CD4-positive, alpha-beta T cell treated with Interleukin-6 for 4 hours (primary cell): ENCODE measurements at regions not wholly inside any gene's neighbourhood (a gene's known extent, or its start where the extent isn't known, plus 50 kb on each side); places are given as distances from the start of the nearest gene placed in this dataset.
"Not testable (repeated sequence)": the region's sequence is repeated elsewhere in the genome, so short reads cannot be mapped to it uniquely, and the experiment has no call there.

ENCODE experiments used
- DNase-seq: peaks from one replicate; pipeline ENCODE4 v3.0.0-alpha.2; 2020; ENCODE audit warnings: mixed read lengths

GRCh38 chr15:22519213-22519612 lies 60.5 kb downstream of the GOLGA6L22 start:
- DNase-seq: not testable (repeated sequence)

DNA sequence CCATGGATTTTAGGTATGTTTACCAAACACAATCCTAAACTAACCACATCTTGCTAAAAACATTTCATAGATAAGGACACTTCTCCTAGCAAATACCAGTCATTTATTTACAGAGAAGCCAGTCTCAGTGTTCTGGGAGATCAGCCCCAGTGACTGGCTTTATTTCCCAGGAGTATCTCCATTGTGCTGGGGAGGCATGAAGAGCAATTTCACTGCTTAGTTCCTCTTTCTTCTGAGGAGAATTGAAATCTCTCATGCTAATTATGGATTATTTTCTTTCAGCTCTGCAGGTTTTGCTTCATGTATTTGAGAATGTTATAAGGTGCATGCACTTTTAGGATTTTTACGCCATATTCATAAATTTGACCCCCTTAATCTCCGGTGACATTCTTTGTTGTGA lies 67.8 kb downstream of the GOLGA6L22 start:
- not testable (repeated sequence) for DNase-seq

DNA sequence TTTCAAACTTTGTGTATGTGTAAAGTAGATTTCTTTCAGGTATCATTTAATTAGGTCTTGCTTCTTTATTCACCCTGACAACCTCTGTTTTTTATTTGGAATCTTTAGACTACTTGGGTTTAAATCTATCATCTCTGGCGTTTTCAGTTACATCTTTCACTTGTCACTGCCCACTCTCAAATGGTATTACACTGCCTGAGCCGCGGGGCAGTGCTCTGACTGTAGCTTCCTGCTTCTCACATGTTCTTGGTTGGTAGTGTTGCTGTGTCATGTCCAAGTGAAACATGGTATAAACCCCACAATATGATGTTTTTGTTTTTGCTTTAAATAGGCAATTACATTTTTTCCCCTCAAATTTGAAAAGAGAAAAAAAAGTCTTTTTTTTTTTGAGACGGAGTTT lies 68.3 kb downstream of the GOLGA6L22 start:
- not testable (repeated sequence) for DNase-seq

GRCh38 chr15:22529200-22529599 lies 70.5 kb downstream of the GOLGA6L22 start:
- DNase-seq: not testable (repeated sequence)

DNA sequence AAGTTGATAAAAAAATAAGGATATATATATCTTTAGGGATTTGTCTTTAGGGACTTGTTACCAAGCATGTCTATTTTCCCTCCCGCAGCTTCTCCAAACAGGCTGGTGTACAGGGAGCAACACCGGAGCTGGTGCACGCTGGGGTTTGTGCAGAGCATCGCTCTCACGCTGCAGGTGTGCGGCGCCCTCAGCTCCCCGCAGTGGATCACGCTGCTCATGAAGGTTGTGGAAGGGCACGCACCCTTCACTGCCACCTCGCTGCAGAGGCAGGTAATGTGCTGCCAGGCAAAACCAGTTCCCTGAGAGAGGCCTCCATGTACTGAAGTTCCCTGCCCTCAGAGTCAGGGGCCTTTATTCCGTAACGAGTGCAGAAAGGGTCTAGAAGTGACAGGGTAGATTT lies 101.0 kb downstream of the GOLGA6L22 start:
- not testable (repeated sequence) for DNase-seq

- not testable (repeated sequence) for DNase-seq
Measured at GRCh38 chr15:22561716-22562115, 103.0 kb downstream of the GOLGA6L22 start.

GRCh38 chr15:22566510-22566909 lies 107.8 kb downstream of the GOLGA6L22 start:
- not testable (repeated sequence) for DNase-seq

DNA sequence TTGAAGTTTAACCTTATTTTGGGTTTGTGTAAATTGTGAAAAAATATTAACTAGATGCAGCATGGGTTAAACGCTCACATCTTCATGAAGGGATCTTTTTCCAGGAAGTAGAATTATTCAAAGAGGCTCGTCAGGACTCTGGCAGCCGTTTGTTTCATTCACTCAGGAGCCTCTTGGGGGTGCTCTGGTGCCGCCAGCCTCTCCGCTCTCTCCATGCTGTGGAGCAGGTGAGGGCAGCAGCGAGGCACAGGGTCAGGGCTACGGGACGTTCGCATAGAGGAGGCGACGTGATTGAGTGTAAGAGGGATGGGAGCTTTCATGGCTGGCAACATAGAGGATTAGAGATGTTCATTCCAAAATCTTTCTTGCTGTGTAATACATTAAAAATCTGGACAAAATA lies 110.8 kb downstream of the GOLGA6L22 start:
- not testable (repeated sequence) for DNase-seq

- DNase-seq: not testable (repeated sequence)
Measured at GRCh38 chr15:22572152-22572735, 113.5 kb downstream of the GOLGA6L22 start.

DNA sequence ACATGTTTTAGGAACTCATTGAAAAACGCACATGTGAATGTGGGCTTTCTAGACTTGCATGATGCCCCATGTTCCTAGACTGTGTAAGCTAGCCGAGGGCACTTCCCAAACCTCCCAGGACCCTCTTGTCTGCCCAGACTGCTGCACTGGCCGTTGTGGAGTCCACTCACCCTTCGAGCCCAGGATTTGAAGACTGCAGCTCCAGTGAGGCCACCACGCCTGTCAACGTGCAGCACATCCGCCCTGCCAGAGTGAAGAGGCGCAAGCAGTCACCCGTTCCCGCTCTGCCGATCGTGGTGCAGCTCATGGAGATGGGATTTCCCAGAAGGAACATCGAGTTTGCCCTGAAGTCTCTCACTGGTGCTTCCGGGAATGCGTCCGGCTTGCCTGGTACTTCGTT lies 114.1 kb downstream of the GOLGA6L22 start:
- DNase-seq: not testable (repeated sequence)

DNA sequence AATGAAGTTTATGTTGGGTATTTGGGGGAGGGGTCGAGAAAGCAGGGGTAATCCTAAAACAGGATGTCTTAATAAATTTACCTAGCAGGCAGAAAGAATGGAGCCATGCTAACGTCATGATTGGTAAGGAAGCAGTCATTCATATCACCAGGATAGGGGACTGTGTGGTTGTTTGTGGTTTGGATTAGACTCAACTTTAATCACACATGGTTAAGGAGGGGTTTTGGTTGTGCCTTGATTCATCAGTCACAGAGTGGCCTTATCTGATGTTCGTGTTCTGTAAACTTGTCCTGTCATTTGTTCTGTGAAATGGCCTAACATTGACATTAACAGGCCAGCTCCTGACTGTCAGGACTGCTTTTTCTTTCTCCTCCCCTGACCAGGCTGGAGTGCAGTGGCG lies 119.1 kb downstream of the GOLGA6L22 start:
- not testable (repeated sequence) for DNase-seq

DNA sequence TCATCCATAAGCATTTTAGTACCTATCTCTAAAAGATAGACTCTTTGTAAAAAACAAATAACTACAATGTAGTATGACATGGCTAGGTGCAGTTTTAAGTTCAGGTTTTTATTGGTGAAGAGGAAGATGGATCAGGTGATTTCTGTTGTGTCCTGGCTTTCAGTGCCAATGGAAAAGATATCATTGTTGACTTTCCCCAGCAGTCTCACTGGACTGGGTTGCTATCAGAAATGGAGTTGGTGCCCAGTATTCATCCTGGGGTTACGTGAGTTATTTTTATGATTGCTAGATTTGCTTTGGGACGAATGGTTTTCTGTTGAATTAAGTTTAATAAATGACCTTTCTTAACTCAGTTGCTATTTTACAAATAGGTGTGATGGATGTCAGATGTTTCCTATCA lies 120.5 kb downstream of the GOLGA6L22 start:
- not testable (repeated sequence) for DNase-seq

DNA sequence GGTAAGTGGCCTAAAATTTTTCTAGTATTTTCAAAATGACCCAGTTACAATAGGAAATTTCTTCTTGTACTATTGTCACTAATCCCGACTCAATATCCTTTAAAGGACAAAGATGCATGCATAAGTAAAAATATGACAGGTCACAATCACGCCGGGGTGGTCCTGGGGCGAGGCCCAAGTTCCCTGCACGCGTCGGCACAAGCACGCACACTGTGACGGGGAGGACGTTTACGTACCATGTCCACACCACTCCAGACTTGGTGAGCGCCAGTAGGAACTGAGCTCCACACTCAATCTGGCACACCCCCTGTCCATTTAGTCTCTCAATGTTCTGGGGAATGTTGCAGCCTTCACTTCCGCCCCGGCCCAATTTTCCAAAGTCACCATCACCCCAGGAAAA lies 128.7 kb downstream of the GOLGA6L22 start:
- DNase-seq: not testable (repeated sequence)

- DNase-seq: not testable (repeated sequence)
Measured at GRCh38 chr15:22598552-22598951, 139.8 kb downstream of the GOLGA6L22 start.

- not testable (repeated sequence) for DNase-seq
Measured at GRCh38 chr15:22599526-22600320, 141.0 kb downstream of the GOLGA6L22 start.

- DNase-seq: not testable (repeated sequence)
Measured at GRCh38 chr15:22616976-22617375, 158.3 kb downstream of the GOLGA6L22 start.

GRCh38 chr15:22631789-22632188 lies 154.7 kb upstream of the NIPA1 start:
- not testable (repeated sequence) for DNase-seq

GRCh38 chr15:22639983-22640382 lies 146.5 kb upstream of the NIPA1 start:
- not testable (repeated sequence) for DNase-seq

GRCh38 chr15:22649458-22649857 lies 137.0 kb upstream of the NIPA1 start:
- DNase-seq: not testable (repeated sequence)

GRCh38 chr15:22651179-22651578 lies 135.3 kb upstream of the NIPA1 start:
- not testable (repeated sequence) for DNase-seq

- DNase-seq: peak; percentile 47
Measured at GRCh38 chr15:22664294-22665058, 122.0 kb upstream of the NIPA1 start.

DNA sequence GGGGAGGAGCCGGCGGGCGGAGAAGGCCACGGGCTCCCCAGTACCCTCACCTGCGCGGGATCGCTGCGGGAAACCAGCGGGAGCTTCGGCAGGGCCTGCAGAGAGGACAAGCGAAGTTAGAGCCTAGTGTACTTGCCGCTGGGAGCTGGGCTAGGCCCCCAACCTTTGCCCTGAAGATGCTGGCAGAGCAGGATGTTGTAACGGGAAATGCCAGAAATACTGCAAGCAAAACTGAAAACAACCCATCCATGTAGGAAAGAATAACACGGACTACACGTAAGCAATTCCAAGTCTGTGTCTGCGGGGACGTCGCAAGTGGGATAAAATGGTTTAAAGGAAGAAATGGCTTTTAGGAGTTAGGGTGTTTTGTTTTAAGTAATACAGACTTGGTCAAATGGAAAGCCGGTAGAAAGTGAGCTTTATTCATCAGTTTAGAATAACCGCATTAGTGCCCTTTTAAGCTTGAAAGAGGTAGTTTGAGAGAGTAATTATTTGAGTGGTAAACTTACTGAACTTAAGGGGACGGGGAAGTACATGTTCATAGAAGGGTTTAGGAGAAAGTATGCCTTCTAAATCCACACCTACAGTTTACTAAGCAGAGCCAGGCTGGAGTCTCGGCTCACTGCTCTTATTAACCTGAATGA lies 121.3 kb upstream of the NIPA1 start:
- peak; percentile 1 for DNase-seq

DNA sequence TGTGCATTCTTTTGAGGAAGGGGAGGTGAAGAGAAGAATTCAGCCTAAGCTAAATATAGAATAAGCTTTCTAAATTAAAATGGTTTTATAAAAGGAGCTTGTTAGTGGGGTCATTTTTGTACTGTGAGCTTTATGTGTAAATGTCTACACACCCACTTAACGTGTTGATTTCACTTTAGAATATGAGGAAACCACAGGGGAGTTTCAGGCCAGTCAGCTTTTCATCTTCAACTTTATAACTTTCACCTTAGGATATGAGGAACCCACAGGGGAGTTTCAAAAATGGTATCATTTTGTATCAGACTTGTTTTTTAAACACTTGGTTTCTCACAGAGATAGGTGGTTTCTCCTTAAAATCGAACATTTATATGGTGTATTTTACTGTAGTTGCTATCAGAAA lies 120.7 kb upstream of the NIPA1 start:
- not testable (repeated sequence) for DNase-seq
